Loucy (cell line): ENCODE measurements at regions not wholly inside any gene's neighbourhood (a gene's known extent, or its start where the extent isn't known, plus 50 kb on each side); places are given as distances from the start of the nearest gene placed in this dataset.

Experiments
- CTCF ChIP-seq: fragments of 200-600 bp; sonication (generic); conservative IDR thresholded peaks from 2 replicates; pipeline ENCODE4 v1.5.1; 2014; ENCODE audit warnings: mild to moderate bottlenecking, antibody characterized with exemption, low read length
- EZH2phosphoT487 ChIP-seq: fragments of 200-600 bp; IDR thresholded peaks from 2 replicates; pipeline ENCODE4 v1.6.1; 2018; ENCODE audit warnings: antibody characterized with exemption, mild to moderate bottlenecking, moderate library complexity, borderline replicate concordance

- no peak for TF ChIP-seq CTCF
- TF ChIP-seq EZH2phosphoT487: no peak
Observed at GRCh38 chr5:126315341-126315740, 107.9 kb upstream of the GRAMD2B start.
